Testis (tissue), 2 donors: ENCODE measurements at regions not wholly inside any gene's neighbourhood (a gene's known extent, or its start where the extent isn't known, plus 50 kb on each side); places are given as distances from the start of the nearest gene placed in this dataset.

ENCODE experiments used
- POLR2A ChIP-seq: fragments of 450-650 bp; IDR thresholded peaks from one replicate; pipeline ENCODE4 v1.6.1; 2017; ENCODE audit warnings: antibody characterized with exemption, mild to moderate bottlenecking, moderate library complexity
- TF ChIP-seq, protein P1 (sequence below), 3 experiments: fragments of 450-650 bp in 2 of 3; fragments of 200-600 bp in 1 of 3; sonication (generic) in 1 of 3; IDR thresholded peaks; one replicate each; pipeline ENCODE4 v1.5.1; 2016 to 2019; ENCODE audit warnings: antibody characterized with exemption in 3 of 3, mild to moderate bottlenecking in 2 of 3, moderate library complexity in 1 of 3

DNA sequence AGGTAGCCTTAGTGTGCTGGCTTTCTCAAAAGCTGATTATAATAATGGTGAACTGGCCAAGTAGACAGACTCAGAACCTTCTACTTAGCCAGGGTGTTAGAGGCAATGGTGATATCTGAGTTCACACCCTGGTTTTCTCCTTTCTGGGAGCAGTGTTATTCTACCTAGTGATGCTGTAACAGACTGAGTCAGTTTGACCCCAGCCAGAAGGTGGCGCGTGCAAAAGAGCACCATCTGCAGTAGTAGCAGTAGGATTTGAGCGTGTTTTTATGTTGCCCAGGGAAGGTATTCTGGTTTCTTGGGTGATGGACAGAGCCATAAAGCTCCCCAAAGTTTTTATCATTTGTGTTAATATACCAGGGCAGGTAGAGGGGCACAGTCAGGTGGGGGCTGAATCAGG lies 143.8 kb upstream of the CPXCR1 start:
- TF ChIP-seq, protein P1, sequence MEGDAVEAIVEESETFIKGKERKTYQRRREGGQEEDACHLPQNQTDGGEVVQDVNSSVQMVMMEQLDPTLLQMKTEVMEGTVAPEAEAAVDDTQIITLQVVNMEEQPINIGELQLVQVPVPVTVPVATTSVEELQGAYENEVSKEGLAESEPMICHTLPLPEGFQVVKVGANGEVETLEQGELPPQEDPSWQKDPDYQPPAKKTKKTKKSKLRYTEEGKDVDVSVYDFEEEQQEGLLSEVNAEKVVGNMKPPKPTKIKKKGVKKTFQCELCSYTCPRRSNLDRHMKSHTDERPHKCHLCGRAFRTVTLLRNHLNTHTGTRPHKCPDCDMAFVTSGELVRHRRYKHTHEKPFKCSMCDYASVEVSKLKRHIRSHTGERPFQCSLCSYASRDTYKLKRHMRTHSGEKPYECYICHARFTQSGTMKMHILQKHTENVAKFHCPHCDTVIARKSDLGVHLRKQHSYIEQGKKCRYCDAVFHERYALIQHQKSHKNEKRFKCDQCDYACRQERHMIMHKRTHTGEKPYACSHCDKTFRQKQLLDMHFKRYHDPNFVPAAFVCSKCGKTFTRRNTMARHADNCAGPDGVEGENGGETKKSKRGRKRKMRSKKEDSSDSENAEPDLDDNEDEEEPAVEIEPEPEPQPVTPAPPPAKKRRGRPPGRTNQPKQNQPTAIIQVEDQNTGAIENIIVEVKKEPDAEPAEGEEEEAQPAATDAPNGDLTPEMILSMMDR (IDR thresholded peaks at IDR 0.05) = no peak
- no peak for TF ChIP-seq POLR2A
